ENCODE measurements at regions not wholly inside any gene's neighbourhood (a gene's known extent, or its start where the extent isn't known, plus 50 kb on each side); places are given as distances from the start of the nearest gene placed in this dataset.

GRCh38 chr3:148219999-148220398 is 477.7 kb upstream of the AGTR1 start:
- TF ChIP-seq CTCF (optimal IDR thresholded peaks at IDR 0.05 in 1 of 3, IDR thresholded peaks at IDR 0.05 in 1 of 3, conservative IDR thresholded peaks at IDR 0.05 in 1 of 3; ENCODE audit: extremely low read depth in 1 of 3, insufficient read depth in 2 of 3, low read length in 3 of 3) (no peak), EZH2 (IDR thresholded peaks at IDR 0.05; ENCODE audit: low read length) (no peak)

All from keratinocyte (primary cell).